Limb (tissue), 2 donors: ENCODE measurements at regions not wholly inside any gene's neighbourhood (a gene's known extent, or its start where the extent isn't known, plus 50 kb on each side); places are given as distances from the start of the nearest gene placed in this dataset.

Experiments used
- DNase-seq, 2 donors: peaks; one replicate each; pipeline ENCODE4 v3.0.0-alpha.2; 2016; ENCODE audit errors: extremely low spot score in 2 of 2

GRCh38 chr2:62281663-62282062, 85.7 kb downstream of the B3GNT2 start:
- DNase-seq: no peak

GRCh38 chr2:62277688-62278087, 81.8 kb downstream of the B3GNT2 start:
- DNase-seq: no peak
